NB4 (cell line): ENCODE measurements at regions not wholly inside any gene's neighbourhood (a gene's known extent, or its start where the extent isn't known, plus 50 kb on each side); places are given as distances from the start of the nearest gene placed in this dataset.

Experiments
- DNase-seq: peaks from one replicate; pipeline ENCODE4 v3.0.0; 2010; ENCODE audit warnings: low read depth
- H3K4me3 ChIP-seq: one replicate; pipeline ENCODE4 v1.5.1; 2011; ENCODE audit warnings: mild to moderate bottlenecking, low read depth, low read length, moderate library complexity
- MYC ChIP-seq: IDR thresholded peaks from 2 replicates; pipeline ENCODE4 v1.6.1; 2011; ENCODE audit warnings: low read depth, low read length
- POLR2A ChIP-seq: IDR thresholded peaks from 2 replicates; pipeline ENCODE4 v1.6.1; 2011; ENCODE audit warnings: mild to moderate bottlenecking; ENCODE audit not compliant: insufficient read length; ENCODE audit errors: extremely low read depth
- TF ChIP-seq, protein P1 (sequence below): IDR thresholded peaks from 2 replicates; pipeline ENCODE4 v1.6.1; 2011; ENCODE audit warnings: low read depth, low read length
- TF ChIP-seq, protein P2 (sequence below): IDR thresholded peaks from one replicate; pipeline ENCODE4 v1.5.1; 2012; ENCODE audit warnings: low read depth, low read length

DNA sequence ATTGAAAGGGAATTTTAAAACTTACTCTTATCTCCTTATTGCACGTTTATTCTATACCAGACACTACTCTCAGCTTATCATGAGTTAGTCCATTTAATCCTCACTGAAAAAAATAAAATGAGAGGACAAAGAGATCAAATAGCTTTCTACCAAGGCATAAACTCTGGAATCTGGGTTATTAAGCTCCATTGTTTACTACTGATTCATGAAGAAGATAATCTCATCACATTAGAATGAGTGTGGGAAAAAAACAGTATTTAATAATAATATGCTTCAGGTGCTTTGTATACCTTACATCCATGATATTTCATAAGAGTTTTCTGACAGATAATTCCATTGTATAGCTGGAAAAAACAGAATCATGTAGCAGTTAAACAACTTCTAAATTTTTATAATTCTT, 1092.6 kb downstream of the TECRL start:
- H3K4me3 ChIP-seq, result no peak overlapping the region

GRCh38 chr4:63315651-63316050, 1093.6 kb downstream of the TECRL start:
- TF ChIP-seq, protein P1, sequence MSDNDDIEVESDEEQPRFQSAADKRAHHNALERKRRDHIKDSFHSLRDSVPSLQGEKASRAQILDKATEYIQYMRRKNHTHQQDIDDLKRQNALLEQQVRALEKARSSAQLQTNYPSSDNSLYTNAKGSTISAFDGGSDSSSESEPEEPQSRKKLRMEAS, result no peak
- no peak for TF ChIP-seq MYC
- no peak for TF ChIP-seq POLR2A
- TF ChIP-seq, protein P2, sequence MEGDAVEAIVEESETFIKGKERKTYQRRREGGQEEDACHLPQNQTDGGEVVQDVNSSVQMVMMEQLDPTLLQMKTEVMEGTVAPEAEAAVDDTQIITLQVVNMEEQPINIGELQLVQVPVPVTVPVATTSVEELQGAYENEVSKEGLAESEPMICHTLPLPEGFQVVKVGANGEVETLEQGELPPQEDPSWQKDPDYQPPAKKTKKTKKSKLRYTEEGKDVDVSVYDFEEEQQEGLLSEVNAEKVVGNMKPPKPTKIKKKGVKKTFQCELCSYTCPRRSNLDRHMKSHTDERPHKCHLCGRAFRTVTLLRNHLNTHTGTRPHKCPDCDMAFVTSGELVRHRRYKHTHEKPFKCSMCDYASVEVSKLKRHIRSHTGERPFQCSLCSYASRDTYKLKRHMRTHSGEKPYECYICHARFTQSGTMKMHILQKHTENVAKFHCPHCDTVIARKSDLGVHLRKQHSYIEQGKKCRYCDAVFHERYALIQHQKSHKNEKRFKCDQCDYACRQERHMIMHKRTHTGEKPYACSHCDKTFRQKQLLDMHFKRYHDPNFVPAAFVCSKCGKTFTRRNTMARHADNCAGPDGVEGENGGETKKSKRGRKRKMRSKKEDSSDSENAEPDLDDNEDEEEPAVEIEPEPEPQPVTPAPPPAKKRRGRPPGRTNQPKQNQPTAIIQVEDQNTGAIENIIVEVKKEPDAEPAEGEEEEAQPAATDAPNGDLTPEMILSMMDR, result no peak
- DNase-seq, result no peak
- H3K4me3 ChIP-seq, result no peak overlapping the region

More for the DNA sequence above, 1092.6 kb downstream of the TECRL start:
- DNase-seq, result no peak
- TF ChIP-seq, protein P1, result no peak
- TF ChIP-seq, protein P2, result no peak

DNA sequence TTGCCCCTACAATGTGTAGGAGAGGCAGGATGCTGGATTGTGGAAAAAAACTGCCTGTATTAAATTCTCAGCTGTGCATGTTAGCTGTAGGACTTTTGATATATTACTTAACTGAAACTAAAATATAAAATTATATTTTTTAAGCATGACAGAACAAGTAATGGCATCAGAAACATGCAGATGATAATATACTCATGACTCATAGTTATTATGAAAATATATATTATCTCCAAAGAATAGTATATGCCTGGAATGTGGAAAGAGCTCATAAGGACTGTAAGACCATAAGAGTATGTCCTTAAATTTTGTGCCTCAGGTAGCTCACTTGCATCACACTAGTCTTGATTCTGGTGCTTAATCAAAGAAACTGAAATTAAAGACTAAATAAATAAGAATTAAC, 1100.6 kb downstream of the TECRL start:
- TF ChIP-seq, protein P1, result no peak
- no peak for TF ChIP-seq MYC
- TF ChIP-seq, protein P2, result no peak
- no peak for TF ChIP-seq POLR2A
- no peak overlapping the region for H3K4me3 ChIP-seq
- no peak for DNase-seq

- no peak overlapping the region for H3K4me3 ChIP-seq
- DNase-seq, result no peak
- TF ChIP-seq, protein P2, result no peak
- TF ChIP-seq, protein P1, result no peak
- TF ChIP-seq MYC (no peak), POLR2A (no peak)
Measured at GRCh38 chr4:63302792-63303191, 1106.5 kb downstream of the TECRL start.

DNA sequence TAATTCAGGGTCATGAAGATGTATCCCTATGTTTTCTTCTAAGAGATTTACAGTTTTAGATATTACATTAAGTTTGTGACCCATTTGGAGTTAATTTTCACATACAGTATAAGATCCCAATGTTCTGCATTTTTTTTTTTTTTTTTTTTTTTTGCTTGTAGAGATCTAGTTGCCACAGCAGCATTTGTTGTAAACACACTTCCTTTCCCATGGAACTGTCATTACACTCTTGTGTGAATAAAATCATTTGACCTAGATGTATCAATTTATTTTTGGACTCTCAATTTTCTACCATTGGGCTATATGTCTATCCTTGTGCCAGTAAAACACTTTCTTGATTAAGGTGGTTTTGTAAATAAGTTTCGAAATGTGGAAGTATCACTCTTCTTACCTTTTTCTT, 1107.2 kb downstream of the TECRL start:
- DNase-seq, result no peak
- TF ChIP-seq, protein P1, result no peak
- no peak for TF ChIP-seq MYC
- no peak overlapping the region for H3K4me3 ChIP-seq

DNA sequence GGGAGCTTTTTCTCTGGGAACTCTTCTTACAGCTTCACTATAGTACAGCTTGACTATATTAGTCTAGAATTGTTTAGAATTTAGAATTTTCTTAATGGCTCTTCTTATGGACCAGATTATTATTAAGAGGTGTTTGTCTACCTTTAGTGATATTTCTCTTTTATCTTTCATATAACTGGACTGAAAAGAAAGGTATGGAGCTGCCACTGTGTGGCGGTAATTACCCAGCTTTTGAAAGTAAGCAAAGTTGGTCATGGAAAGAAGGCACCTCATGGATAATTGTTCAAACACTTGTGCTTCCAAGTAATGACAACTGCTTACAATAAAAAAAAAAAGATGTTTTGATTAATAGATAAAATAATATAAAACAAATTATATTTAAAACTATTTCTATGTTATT, 1112.5 kb downstream of the TECRL start:
- TF ChIP-seq POLR2A, result no peak
- TF ChIP-seq, protein P2, result peak; percentile 17
- H3K4me3 ChIP-seq, result no peak overlapping the region
- DNase-seq, result peak; percentile 25
